ENCODE measurements at regions not wholly inside any gene's neighbourhood (a gene's known extent, or its start where the extent isn't known, plus 50 kb on each side); places are given as distances from the start of the nearest gene placed in this dataset.
"Not testable (repeated sequence)": the region's sequence is repeated elsewhere in the genome, so short reads cannot be mapped to it uniquely, and the experiment has no call there.

DNA sequence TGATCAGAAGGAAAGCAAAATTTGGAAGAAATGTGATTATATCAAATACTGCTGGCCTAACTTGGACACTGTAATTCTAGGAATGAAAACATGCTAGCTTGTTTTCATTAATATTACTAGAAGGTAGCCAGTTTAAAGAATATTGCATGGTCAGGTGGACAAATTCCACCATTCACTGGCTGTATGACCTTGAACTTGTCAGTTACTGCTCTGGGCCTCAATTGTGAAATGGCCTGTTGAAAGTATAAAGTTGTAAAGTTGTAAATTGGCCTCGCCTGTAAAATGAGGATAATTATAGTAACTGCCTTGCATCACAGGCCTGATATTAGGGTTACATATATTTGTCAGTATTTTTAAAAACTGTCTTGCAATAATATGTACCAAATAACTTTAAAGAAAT, 398.4 kb upstream of the CHST9 start:
- FAIRE-seq: no peak

DNA sequence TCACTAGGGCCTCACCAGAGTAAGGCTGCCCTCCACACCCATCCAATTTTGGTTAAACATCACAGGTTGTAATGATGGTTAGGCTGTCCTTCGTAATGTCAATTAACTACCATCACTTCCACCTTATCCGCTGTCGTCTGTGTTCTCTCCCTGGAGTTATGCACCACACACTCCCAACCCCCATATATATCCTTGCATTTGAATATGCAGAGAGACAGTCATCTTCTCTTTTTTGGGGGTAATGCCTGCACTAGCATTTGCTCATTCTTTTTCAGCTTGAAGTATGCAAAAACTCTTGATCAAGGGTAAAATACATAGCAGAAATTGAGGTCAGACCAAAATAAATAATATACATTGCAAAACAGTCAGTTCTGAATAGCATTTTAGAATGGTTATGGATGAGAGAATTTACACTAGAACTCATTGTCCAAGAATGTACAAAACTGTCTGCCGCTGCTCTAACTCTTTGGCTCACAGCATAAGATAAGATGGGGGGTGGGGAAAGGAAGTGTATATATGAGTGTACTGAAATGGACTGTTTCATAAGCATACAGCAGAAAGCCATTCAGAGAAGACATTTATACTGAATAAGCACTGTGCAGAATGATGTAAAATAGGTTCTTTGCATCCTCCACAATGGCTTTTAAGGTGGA, 397.8 kb upstream of the CHST9 start:
- DNase-seq (ENCODE audit: low spot score) (no peak), FAIRE-seq (no peak)

More for the DNA sequence above, 398.4 kb upstream of the CHST9 start:
- DNase-seq (ENCODE audit: low spot score): no peak

DNA sequence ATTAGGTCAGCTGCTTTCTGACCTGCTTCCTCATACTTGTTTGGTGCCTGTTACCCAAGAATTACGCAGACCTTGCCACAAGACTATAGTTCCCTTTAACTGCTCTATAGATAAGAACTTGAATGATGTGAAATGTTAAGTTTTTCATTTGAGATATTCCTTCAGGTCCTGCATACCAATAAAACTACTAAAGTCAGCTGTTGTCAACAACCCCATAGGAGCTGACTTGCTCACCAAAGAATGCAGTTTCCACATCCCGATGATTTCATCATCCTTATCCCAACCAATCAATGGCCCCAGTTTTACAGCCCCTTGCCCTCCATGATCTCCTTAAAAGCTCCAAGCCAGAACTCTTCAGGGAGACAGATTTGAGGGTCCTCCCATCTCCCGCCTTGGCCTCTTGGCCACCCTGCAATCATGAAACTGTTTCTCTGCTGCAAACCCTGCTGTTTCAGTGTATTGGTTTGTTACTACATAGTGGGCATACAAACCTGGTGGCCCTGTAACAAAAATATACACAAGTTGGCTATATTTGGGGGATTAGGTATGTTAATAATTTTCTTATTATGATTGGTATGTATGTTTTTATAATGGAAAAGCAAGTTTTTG, 396.3 kb upstream of the CHST9 start:
- no peak for FAIRE-seq
- DNase-seq (ENCODE audit: low spot score): no peak

DNA sequence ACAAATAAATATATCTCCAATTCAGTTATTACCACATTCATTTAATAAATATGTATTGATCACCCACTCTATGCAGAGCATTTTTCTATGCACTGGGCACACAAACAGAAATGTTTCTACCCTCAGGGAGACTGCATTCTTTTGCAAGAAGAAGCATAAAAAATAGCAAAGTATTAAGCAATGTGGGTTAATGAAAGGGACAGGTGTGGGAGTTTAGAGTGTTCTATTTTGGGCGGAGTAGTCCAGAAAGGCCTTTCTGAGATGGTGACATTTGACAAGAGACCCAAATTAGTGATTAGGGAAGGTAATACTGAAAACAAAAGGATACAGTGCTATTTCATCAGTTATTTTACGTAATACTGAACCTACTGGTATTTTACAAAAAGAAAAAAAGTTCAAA, 394.3 kb upstream of the CHST9 start:
- DNase-seq (ENCODE audit: low spot score): no peak
- FAIRE-seq: no peak

DNA sequence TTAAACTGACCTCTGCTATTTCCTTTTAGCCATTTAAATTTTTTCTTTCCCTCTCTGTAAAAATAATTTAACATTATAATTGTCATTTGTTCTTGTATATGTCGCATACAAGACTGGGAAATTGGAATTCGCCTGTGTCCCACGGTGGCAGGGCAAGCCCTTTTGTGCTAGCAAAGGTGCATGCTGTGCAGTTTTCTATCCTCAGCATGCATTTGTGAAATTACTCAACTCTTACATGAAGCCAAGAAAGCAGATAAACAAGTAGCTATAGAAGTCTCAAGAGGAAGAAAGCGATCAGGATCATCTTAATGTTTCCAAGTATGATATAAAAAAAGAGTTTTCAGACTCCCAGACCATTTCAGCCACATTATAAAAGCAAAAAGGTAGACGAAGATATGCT, 392.6 kb upstream of the CHST9 start:
- DNase-seq (ENCODE audit: low spot score) (no peak), FAIRE-seq (no peak)

DNA sequence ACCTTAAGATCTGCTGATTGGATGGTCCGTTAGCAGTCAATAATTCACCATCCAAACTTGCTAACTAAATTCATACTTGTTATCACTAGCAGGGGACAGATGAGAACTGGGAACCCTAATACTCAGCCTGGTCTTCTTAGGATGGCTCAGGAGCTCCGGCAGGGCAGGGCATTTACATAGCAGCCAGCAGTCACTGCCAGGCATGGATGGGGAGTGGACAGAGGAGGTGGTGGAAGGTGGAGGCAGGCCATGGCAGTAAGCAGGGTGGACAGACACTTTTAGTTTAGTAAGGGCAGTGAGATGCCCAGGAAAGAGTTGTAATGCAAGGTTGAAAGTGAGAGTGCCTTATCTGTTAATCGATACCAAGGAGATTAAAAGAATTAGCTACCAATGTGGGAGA, 392.2 kb upstream of the CHST9 start:
- DNase-seq (ENCODE audit: low spot score): no peak
- no peak for FAIRE-seq

DNA sequence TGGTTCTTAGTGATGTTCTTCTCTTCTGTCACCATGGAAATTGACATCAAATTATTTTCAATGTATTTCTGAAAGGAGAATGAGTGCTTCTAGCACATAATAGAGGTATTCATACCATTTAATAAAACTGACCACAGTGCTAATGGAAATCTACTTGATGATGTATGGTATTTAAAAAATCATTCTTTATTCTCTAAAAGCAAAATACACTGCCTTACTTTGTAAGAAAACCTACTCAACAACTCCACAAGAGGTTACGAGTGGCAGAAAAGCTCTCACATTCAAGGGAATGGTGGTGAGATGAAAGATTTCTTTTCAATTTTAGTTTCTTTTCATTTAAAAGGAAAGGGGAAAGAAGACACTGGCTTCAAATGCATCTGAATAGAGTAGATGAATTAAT, 382.3 kb upstream of the CHST9 start:
- no peak for FAIRE-seq
- no peak for DNase-seq (ENCODE audit: low spot score)

DNA sequence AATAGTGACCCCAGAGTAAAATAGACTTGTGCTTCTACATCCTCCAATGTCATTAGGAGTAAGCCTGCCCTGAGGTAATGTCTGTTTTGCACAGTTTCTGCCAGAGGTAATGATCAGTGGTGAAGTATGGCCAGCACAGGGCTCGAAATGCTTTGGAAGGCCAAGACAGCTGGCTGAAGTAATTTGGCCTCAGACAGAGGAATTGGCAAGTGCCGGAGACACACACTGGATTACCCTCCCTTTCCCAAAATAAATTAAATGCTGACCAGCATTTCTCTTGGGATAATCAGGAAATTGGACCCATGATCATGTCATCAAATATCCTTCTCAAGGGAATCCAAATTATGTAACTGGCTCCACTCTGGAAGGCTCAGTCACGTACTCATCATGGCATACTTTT, 379.0 kb upstream of the CHST9 start:
- DNase-seq (ENCODE audit: low spot score) (no peak), FAIRE-seq (no peak)

DNA sequence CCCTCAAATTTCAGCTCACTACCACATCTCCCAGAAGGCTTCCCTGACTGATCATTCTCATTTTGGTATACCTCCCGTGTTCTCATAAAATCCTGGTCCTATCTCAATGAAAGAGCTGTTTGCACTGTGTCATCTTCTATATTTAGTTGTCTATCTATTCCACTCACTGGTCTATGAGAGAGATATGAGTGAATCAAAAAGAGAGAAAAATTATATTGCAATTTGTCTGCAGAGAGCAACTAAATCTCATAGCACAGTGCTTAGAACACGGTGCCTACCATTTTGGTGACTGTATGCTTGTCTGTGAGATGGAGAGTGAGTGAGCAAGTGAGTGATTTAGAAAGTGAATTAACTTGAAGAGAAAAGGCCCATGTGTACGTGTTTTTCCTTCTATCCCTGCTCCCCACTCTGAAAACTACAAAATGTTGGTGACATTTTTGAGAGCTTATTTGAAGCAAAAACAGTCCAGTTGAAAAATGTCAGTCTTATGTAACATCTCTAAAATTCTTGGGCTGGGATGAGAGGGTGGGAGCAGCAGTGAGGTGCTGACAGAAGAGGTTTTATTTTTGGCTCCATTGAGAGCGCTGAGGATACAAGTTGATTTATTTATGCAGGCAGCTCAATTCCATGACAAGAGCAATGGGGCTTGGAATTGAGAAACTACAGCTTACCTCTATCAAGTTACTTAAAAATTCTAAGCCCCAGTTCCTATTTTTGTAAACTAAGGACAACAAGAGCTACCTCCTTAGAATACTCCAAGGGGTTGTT, 373.5 kb upstream of the CHST9 start:
- no peak for DNase-seq (ENCODE audit: low spot score)
- no peak for FAIRE-seq

DNA sequence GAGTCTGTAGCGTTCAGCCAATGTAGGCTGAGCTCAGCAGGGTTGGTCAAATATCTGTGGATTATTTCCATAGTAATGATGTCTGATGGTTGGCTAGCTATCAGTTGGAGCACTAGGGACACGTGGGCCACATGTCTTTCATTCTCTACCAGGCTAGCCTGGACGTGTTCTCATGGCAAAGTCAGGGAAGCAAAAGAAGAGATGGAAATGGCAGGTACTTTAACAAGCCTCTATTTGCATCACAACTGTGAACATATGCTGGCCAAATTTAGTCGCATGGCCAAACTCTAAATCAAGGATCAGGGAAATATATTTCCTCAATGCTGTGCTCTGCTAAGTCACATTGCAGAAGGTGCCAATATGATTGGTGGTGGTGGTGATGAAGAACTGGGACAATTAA, 371.6 kb upstream of the CHST9 start:
- FAIRE-seq (no peak), DNase-seq (ENCODE audit: low spot score) (no peak)

DNA sequence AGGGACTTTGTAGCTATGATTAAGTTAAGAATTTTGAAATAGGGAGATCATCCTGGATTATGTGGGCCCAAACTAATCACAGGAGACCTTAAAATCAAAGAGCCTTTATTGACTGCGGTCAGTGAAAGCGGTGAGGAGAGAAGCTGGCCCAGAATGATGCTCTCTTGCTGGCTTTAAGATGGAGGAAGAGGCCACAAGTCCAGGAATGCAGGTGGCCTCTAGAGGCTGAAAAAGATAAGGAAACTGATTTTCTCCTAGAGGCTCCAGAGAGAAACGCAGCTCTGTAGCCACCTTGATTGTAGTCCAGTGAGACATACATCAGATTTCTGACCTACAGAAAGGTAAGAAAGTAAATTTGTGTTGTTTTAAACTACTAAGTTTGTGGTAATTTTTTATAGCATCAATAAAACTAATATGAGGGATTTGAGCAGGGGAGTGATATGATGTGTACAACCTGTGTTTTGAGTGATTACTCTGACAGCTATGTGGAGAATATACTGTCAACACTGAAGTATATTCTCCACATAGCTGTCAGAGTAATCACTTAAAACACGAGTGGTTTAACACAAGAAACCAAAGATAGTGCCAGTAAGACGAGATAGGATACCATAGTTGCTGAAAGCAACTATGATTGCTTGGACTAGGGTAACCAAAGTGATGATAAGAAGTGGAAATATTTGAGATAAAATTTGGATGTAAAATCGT, 364.4 kb upstream of the CHST9 start:
- FAIRE-seq (no peak), DNase-seq (ENCODE audit: low spot score) (no peak)

DNA sequence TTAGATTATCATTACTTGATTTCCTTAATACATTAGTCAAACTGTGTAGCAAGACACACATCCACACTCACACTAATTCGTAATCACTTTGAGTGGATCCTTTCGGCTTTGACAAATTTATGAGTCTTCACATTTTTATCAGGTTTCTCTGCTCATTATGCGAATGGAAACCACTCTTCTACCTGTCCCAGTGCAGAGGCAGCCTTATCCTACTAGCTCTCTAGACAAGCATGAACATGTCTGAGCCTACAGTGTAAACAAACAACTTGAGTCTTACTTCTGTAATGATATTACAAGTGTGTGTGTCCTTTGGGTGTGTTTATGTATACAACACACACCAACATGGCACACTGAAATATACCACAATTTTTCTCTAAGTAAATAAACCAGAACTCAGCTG, 361.9 kb upstream of the CHST9 start:
- DNase-seq (ENCODE audit: low spot score): no peak
- FAIRE-seq: no peak

DNA sequence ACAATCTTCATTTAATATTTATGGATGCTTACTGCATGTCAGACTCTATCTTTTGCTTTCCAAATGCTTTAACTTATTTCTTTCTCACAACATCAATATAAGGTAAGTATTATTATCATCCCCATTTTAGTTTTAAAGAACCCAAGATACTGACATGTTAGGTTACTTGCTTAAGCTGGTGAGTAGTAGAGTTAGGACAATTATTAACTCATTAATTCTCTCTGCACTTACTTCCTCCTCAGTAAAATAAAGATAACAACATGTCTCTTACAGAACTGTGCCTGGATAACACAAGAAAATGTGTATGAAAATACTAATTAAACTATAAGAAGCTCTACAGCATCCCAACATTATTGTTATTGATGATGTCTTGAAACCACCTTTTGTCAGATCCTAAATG, 359.1 kb upstream of the CHST9 start:
- FAIRE-seq (no peak), DNase-seq (ENCODE audit: low spot score) (no peak)

DNA sequence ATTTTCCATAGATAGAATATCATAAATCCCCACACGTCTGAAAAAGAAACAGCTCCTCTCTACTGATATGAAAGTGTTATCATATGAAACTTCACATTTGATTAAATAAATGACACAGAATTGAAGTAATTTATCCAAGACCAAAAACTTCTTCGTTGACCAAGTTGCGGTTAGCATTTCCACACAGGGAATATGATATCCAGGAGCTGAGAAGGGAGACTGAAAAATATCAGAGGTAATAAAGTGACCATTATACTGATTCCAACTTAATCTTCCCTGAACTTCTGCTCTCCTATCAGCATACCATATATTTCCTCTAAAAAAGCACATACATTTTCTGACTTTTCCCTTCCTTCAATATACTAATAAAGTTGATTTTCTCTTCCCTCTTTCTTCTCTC, 356.2 kb upstream of the CHST9 start:
- FAIRE-seq: no peak
- DNase-seq (ENCODE audit: low spot score): no peak

DNA sequence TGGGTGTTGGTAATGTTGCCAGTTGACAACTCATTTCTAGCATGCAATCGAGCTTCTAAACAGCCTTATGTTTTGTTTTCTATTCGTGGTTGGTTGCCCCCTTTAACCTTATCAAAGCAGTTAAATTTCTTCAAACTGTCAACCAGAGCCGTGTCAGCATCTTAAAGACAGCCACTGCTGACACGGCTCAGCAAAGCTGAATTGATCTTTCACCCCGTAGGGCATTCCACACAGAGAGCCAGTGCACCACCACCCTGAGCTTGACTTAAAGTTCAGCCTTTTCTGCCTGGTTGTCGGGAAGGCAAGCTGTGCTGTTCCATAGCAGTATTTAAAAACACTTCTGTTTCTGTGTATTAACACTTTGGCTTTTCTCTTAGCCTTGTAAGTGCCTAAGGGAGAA, 355.0 kb upstream of the CHST9 start:
- no peak for FAIRE-seq
- no peak for DNase-seq (ENCODE audit: low spot score)

DNA sequence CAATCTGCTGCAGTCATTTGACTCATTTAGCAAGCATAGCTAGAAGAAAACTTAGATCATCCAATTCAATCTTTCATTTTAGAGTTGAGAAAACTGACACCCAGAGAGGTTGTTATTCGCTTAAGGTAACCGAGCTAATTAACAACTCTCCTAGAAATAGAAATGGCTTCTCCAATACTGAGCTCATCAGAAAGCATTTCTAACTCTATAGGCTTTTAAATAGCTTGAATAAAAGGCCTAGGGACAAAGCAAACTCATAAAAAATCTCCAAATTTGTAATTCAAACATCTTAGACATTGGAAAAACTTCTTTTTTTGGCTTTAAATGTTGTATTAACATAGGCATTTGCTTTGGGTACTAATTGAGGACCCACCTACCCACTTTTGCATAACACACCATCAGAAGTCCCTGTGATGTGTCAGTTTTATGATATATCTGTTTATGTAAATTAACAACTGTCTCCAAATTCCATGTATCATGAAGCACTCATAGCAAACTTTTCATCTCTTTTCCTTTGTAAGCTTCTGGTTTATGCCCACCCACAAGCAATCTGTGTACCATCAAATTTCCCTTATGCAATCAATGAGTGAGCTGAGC, 343.9 kb upstream of the CHST9 start:
- DNase-seq (ENCODE audit: low spot score) (no peak), FAIRE-seq (no peak)

DNA sequence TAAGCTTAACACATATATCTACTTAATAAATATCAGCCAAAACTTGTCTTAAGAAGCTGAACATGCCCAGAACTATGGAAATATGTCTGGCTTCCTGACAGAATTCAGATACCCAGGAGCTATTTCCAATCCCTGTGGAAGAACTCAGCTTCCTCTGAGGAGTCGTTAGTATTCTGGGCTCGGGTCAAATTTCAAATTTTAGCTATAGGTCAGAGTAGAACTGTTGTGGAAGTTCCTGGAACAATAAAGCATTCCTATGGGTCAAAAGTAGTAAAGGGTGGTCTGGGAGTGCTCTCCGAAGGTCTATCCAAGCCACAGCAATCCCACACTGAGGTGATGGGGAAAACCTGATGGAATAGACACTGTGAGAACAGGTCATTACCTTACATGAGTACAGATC, 342.7 kb upstream of the CHST9 start:
- no peak for FAIRE-seq
- DNase-seq (ENCODE audit: low spot score): no peak

DNA sequence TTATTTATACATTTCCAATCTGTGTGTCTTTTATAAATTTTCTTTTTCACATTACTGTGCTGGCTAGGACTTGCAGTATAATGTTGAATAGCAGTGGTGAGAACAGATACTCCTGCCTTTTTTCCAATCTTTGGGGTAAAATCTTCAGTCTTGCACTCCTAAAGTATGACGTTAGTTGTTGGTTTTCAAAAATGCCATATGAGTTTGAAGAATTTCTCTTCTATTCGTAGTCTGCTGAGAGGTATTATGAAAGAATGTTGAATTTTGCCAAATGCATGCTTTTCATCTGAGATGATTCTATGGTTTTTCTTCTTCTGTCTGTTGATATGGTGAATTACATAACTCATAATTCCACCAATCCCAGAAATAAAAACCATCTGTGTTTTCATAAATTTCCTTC, 335.3 kb upstream of the CHST9 start:
- FAIRE-seq: no peak
- no peak for DNase-seq (ENCODE audit: low spot score)

DNA sequence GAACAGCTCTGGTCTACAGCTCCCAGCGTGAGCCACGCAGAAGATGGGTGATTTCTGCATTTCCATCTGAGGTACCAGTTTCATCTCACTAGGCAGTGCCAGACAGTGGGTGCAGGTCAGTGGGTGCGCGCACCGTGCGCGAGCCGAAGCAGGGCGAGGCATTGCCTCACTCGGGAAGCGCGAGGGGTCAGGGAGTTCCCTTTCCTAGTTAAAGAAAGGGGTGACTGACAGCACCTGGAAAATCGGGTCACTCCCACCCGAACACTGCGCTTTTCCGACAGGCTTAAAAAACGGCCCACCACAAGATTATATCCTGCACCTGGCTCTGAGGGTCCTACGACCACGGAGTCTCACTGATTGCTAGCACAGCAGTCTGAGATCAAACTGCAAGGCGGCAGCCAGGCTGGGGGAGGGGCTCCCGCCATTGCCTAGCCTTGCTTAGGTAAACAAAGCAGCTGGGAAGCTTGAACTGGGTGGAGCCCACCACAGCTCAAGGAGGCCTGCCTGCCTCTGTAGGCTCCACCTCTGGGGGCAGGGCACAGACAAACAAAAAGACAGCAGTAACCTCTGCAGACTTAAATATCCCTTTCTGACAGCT, 325.0 kb upstream of the CHST9 start:
- not testable (repeated sequence) for FAIRE-seq; DNase-seq (ENCODE audit: low spot score)

DNA sequence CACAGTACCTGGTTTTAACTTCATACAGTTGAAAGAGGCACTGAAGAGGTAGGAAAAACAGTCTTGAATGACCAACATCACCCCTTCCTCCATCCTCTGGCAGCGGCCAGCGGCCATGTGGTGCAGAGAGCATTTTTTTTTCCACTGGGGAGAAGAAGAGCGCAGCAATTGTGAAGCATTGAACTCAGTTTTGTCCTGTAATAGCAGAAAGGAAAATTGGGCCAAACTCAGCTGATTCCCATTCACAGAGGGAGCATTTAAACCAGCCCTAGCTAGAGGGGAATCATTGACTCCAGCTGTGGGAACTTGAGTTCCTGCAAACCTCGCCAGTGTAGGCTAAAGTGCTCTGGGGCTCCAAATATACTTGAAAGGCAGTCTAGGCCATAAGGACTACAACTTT, 316.6 kb upstream of the CHST9 start:
- DNase-seq (ENCODE audit: low spot score): no peak
- FAIRE-seq: no peak

DNA sequence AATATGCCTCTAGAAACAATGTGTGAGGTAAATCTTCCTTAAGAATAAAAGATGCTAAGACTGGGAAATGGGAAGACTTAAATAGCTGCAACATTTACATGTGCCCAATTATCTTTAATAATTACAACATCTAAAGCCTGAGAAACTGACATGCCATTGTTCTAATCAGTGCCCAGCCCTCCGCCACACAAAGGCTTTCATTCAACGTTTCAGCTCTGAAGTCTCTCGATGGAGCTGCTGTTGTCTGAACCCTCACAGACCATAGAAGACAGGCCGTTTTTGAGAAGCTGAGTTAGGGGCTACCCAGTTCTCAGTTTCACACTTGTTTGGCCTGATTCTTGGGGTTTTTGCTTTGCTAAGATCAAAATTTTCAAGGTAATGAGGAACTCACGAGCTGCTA, 315.4 kb upstream of the CHST9 start:
- DNase-seq (ENCODE audit: low spot score) (no peak), FAIRE-seq (no peak)

DNA sequence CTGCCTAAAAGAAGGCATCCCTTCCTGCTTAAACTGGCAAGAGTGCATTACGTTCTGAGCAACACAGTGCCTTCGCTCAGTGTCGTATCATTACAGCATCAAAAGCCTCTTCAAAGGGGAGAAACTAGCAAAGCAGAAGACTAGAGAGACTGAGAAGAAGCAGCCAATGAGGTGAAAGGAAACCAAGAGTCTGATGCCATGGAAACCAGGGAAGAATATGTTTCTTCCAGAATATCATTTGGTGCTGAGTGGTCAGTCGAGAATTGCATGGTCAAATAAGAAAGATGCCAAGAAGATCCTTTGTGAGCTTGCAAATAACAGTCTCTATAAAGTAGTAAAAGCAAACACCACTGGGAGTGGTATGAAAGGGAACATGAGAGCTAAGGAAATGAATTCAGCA, 312.1 kb upstream of the CHST9 start:
- DNase-seq (ENCODE audit: low spot score) (no peak), FAIRE-seq (no peak)
